ENCODE measurements at regions not wholly inside any gene's neighbourhood (a gene's known extent, or its start where the extent isn't known, plus 50 kb on each side); places are given as distances from the start of the nearest gene placed in this dataset.
A peak's percentile ranks its signal among the peaks of the same experiment; 100 is the strongest.

GRCh38 chr2:63695583-63695982, 106.8 kb downstream of the MDH1 start:
- Histone ChIP-seq H3K27me3 (no peaks in the 10 kb centered on the region), H3K27ac (no peak overlapping the region), H3K36me3 (no peaks in the 10 kb centered on the region), H3K4me1 (ENCODE audit: low read depth) (no peaks in the 10 kb centered on the region), H3K4me3 (no peak overlapping the region), H3K9me3 (ENCODE audit: low read depth) (no peaks in the 10 kb centered on the region)
- DNase-seq (ENCODE audit: low read depth in 1 of 2, low spot score in 1 of 2) = no peak
- TF ChIP-seq, protein P1, sequence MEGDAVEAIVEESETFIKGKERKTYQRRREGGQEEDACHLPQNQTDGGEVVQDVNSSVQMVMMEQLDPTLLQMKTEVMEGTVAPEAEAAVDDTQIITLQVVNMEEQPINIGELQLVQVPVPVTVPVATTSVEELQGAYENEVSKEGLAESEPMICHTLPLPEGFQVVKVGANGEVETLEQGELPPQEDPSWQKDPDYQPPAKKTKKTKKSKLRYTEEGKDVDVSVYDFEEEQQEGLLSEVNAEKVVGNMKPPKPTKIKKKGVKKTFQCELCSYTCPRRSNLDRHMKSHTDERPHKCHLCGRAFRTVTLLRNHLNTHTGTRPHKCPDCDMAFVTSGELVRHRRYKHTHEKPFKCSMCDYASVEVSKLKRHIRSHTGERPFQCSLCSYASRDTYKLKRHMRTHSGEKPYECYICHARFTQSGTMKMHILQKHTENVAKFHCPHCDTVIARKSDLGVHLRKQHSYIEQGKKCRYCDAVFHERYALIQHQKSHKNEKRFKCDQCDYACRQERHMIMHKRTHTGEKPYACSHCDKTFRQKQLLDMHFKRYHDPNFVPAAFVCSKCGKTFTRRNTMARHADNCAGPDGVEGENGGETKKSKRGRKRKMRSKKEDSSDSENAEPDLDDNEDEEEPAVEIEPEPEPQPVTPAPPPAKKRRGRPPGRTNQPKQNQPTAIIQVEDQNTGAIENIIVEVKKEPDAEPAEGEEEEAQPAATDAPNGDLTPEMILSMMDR (IDR thresholded peaks at IDR 0.05; ENCODE audit: low read depth, low read length) = no peak

- Histone ChIP-seq H3K9me3 (ENCODE audit: low read depth) (no peaks in the 10 kb centered on the region), H3K27me3 (no peaks in the 10 kb centered on the region), H3K36me3 (no peaks in the 10 kb centered on the region), H3K27ac (no peak overlapping the region), H3K4me1 (ENCODE audit: low read depth) (no peaks in the 10 kb centered on the region), H3K4me3 (no peak overlapping the region)
- DNase-seq (ENCODE audit: low read depth in 1 of 2, low spot score in 1 of 2) = no peak
- TF ChIP-seq, protein P1 (IDR thresholded peaks at IDR 0.05; ENCODE audit: low read depth, low read length) = no peak
Observed at GRCh38 chr2:63696496-63696895, 107.7 kb downstream of the MDH1 start.

- no peak for DNase-seq (ENCODE audit: low read depth in 1 of 2, low spot score in 1 of 2)
- H3K27ac ChIP-seq = no peak overlapping the region
- H3K4me3 ChIP-seq = no peak overlapping the region
- H3K9me3 ChIP-seq (ENCODE audit: low read depth) = no peaks in the 10 kb centered on the region
- no peaks in the 10 kb centered on the region for H3K36me3 ChIP-seq
- H3K27me3 ChIP-seq = no peaks in the 10 kb centered on the region
- H3K4me1 ChIP-seq (ENCODE audit: low read depth) = no peaks in the 10 kb centered on the region
- TF ChIP-seq, protein P1 (IDR thresholded peaks at IDR 0.05; ENCODE audit: low read depth, low read length) = no peak
Observed at GRCh38 chr2:63697160-63697559, 108.4 kb downstream of the MDH1 start.

DNA sequence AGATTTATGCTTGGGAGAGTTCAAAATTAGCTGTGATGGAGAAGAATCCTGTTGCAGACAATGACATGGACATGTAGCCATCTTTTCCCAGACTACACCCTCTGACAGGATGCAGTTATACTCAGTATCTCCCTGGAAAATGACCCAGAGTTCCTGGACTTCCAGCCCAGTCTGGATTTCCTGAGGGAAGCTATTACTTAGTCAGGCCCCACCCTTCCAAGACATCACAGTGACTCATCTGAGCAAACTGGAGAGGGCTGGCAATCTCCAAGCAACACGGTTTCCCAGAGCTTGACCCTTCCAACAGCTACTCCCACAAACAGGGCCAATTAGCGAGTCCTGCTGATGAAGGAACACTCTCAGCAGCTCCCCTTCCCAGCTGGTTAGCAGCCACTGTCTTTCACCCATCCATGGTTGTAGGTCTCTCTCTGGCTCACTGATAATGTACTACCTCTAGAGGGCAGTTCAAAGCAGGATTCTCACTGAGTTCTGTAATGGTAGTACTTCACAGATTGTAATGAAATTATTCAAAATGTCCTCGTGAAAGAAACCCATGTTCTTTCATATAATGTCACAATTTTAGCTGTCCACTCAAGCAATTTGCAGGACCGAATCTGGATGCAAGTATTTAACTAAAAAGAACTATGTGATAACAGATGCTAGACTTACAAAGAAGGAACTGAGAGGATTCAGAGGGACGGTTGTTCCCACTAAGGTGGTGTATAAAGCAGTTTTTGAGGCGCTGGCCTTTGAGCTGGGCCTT, 110.2 kb downstream of the MDH1 start:
- no peak overlapping the region for H3K4me3 ChIP-seq
- no peaks in the 10 kb centered on the region for H3K4me1 ChIP-seq (ENCODE audit: low read depth)
- no peaks in the 10 kb centered on the region for H3K27me3 ChIP-seq
- peak; percentile 57 to 92 for DNase-seq (ENCODE audit: low read depth in 1 of 2, low spot score in 1 of 2)
- no peaks in the 10 kb centered on the region for H3K36me3 ChIP-seq
- H3K27ac ChIP-seq = no peak overlapping the region
- TF ChIP-seq, protein P1 (IDR thresholded peaks at IDR 0.05; ENCODE audit: low read depth, low read length) = peak; percentile 68
- H3K9me3 ChIP-seq (ENCODE audit: low read depth) = no peaks in the 10 kb centered on the region

DNA sequence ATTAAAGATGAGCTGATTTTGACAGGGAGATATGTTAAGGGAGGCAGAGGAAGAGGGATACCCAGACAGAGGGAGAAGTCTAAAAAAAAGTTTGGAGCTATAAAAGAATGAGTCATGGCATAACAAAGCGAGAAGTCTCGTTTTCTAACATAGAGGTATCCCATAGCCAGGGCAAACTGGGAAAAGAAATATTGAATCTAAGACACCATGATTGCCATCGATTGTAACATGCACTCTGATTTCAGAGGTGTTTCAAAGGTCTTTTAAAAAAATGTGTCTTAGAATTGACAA, 110.7 kb downstream of the MDH1 start:
- TF ChIP-seq, protein P1 (IDR thresholded peaks at IDR 0.05; ENCODE audit: low read depth, low read length) = no peak
- H3K4me1 ChIP-seq (ENCODE audit: low read depth) = no peaks in the 10 kb centered on the region
- H3K4me3 ChIP-seq = no peak overlapping the region
- no peaks in the 10 kb centered on the region for H3K9me3 ChIP-seq (ENCODE audit: low read depth)
- H3K36me3 ChIP-seq = no peaks in the 10 kb centered on the region
- no peak for DNase-seq (ENCODE audit: low read depth in 1 of 2, low spot score in 1 of 2)
- no peak overlapping the region for H3K27ac ChIP-seq
- H3K27me3 ChIP-seq = no peaks in the 10 kb centered on the region

Measured in cardiac muscle cell (in vitro differentiated cells and primary cell).